Ecto neural progenitor cell (in vitro differentiated cells): ENCODE measurements at regions not wholly inside any gene's neighbourhood (a gene's known extent, or its start where the extent isn't known, plus 50 kb on each side); places are given as distances from the start of the nearest gene placed in this dataset.

Experiments used
- DNase-seq: peaks from one replicate; pipeline ENCODE4 v3.0.0-alpha.2; 2018; ENCODE audit warnings: low spot score

- no peak for DNase-seq
Observed at GRCh38 chr1:170316270-170316669, 170.5 kb downstream of the NTMT2 start.

- no peak for DNase-seq
Observed at GRCh38 chr1:170318141-170318540, 172.4 kb downstream of the NTMT2 start.

- no peak for DNase-seq
Observed at GRCh38 chr1:170318736-170319135, 173.0 kb downstream of the NTMT2 start.

- no peak for DNase-seq
Observed at GRCh38 chr1:170321113-170321512, 175.4 kb downstream of the NTMT2 start.

- no peak for DNase-seq
Observed at GRCh38 chr1:170326186-170326585, 180.4 kb downstream of the NTMT2 start.

GRCh38 chr1:170332801-170333200 is 187.0 kb downstream of the NTMT2 start:
- DNase-seq, result no peak

GRCh38 chr1:170337413-170337994 is 191.7 kb downstream of the NTMT2 start:
- no peak for DNase-seq

GRCh38 chr1:170339534-170339933 is 192.4 kb upstream of the GORAB start:
- DNase-seq, result no peak

- no peak for DNase-seq
Observed at GRCh38 chr1:170340308-170340707, 191.7 kb upstream of the GORAB start.

GRCh38 chr1:170351366-170351946 is 180.5 kb upstream of the GORAB start:
- DNase-seq, result no peak

GRCh38 chr1:170354246-170354645 is 177.7 kb upstream of the GORAB start:
- no peak for DNase-seq

GRCh38 chr1:170354690-170355089 is 177.3 kb upstream of the GORAB start:
- no peak for DNase-seq

GRCh38 chr1:170355267-170355801 is 176.6 kb upstream of the GORAB start:
- no peak for DNase-seq

GRCh38 chr1:170356585-170356984 is 175.4 kb upstream of the GORAB start:
- no peak for DNase-seq

GRCh38 chr1:170357750-170358149 is 174.2 kb upstream of the GORAB start:
- no peak for DNase-seq

- DNase-seq, result no peak
Observed at GRCh38 chr1:170360601-170361000, 171.4 kb upstream of the GORAB start.

- DNase-seq, result no peak
Observed at GRCh38 chr1:170365331-170365730, 166.6 kb upstream of the GORAB start.

- DNase-seq, result no peak
Observed at GRCh38 chr1:170366980-170367379, 165.0 kb upstream of the GORAB start.

- DNase-seq, result no peak
Observed at GRCh38 chr1:170367615-170368014, 164.4 kb upstream of the GORAB start.

- DNase-seq, result no peak
Observed at GRCh38 chr1:170369000-170369399, 163.0 kb upstream of the GORAB start.

- no peak for DNase-seq
Observed at GRCh38 chr1:170369417-170369816, 162.5 kb upstream of the GORAB start.

GRCh38 chr1:170370087-170370486 is 161.9 kb upstream of the GORAB start:
- no peak for DNase-seq

- DNase-seq, result no peak
Observed at GRCh38 chr1:170375082-170375723, 156.8 kb upstream of the GORAB start.
